K562 (cell line): ENCODE measurements at regions not wholly inside any gene's neighbourhood (a gene's known extent, or its start where the extent isn't known, plus 50 kb on each side); places are given as distances from the start of the nearest gene placed in this dataset.

Experiments
- ATAC-seq: fragments of 200-7000 bp; cut with Tn5 transposase; 3 replicates; pipeline ENCODE4 v1.9.1; 2020; ENCODE audit warnings: moderate library complexity
- BruUV-seq: library from RNA; stranded (reverse); fragments of 400-500 nt; replicated peaks from 2 replicates; lab custom pipeline; 2021; lab: Mats Ljungman, UMichigan
- CTCF ChIA-PET: fragments of 300-600 bp; formaldehyde crosslinking; extraction: SDS; loops from one replicate; lab custom pipeline; 2021; ENCODE audit warnings: low intra/inter-chr PET ratio; lab: Yijun Ruan, JAX
- POLR2A ChIA-PET: fragments of 300-600, 350-650 bp; sonication (Branson Sonifier 250); formaldehyde crosslinking; extraction: SDS; loops from one replicate; lab custom pipeline; 2021; ENCODE audit warnings: antibody characterized with exemption, inconsistent platforms; lab: Yijun Ruan, JAX
- DNase-seq, 4 experiments: peaks; one replicate each; pipeline versions ENCODE4 v3.0.0 to v3.0.0-alpha.2; 2011 to 2018; ENCODE audit warnings: low spot score in 3 of 4, mixed read lengths in 3 of 4; ENCODE audit errors: extremely low read depth in 1 of 4
- FAIRE-seq: peaks from 2 replicates; lab custom pipeline; 2011; peaks lifted over from hg19 to GRCh38; lab: Jason Lieb, UNC
- H2AFZ ChIP-seq: 2 replicates; pipeline ENCODE4 v1.6.0; 2011; ENCODE audit warnings: low read depth, low read length, control low read depth, inconsistent platforms
- H3K27ac ChIP-seq: fragments of 200-600 bp; 3 replicates; pipeline ENCODE4 v1.8.0; 2011; ENCODE audit warnings: low read depth, mild to moderate bottlenecking, control low read depth, inconsistent platforms, low read length, moderate library complexity, mixed read lengths; ENCODE audit errors: extremely low read depth
- H3K27me3 ChIP-seq, 2 experiments: fragments of 300-600 bp in 1 of 2; 2 replicates in 1 of 2; 3 replicates in 1 of 2; pipeline versions ENCODE4 v1.6.0 to v1.8.0; 2011; ENCODE audit warnings: inconsistent platforms in 2 of 2, low read length in 2 of 2, mild to moderate bottlenecking in 1 of 2, mixed read lengths in 1 of 2, moderate library complexity in 1 of 2; ENCODE audit not compliant: control insufficient read depth in 2 of 2, insufficient read depth in 2 of 2
- H3K36me3 ChIP-seq: fragments of 300-600 bp; 3 replicates; pipeline ENCODE4 v1.8.0; 2011; ENCODE audit warnings: mild to moderate bottlenecking, low read length, inconsistent platforms; ENCODE audit not compliant: control insufficient read depth, insufficient read depth
- H3K4me1 ChIP-seq, 2 experiments: fragments of 200-600 bp in 1 of 2; replicated peaks in 1 of 2; 2 replicates in 1 of 2; 3 replicates in 1 of 2; pipeline versions ENCODE4 v1.5.1 to v1.8.0; 2011; ENCODE audit warnings: inconsistent platforms in 2 of 2, low read length in 2 of 2, mild to moderate bottlenecking in 1 of 2, mixed read lengths in 1 of 2, moderate library complexity in 1 of 2; ENCODE audit not compliant: control insufficient read depth in 2 of 2, insufficient read depth in 2 of 2
- H3K4me2 ChIP-seq: 2 replicates; pipeline ENCODE4 v1.6.1; 2011; ENCODE audit warnings: low read length, control low read depth, inconsistent platforms, mixed read lengths; ENCODE audit not compliant: insufficient read depth
- H3K4me3 ChIP-seq: fragments of 200-600 bp; sonication (generic), shearing (Covaris generic); 2 replicates; pipeline ENCODE4 v1.5.1; 2016; ENCODE audit warnings: control low read depth, inconsistent platforms
- H3K79me2 ChIP-seq: fragments of 200-600 bp; 3 replicates; pipeline ENCODE4 v1.8.0; 2011; ENCODE audit warnings: low read length, inconsistent platforms; ENCODE audit not compliant: control insufficient read depth, insufficient read depth
- H3K9ac ChIP-seq, 2 experiments: 2 replicates each; pipeline versions ENCODE4 v1.6.0 to v1.6.1; 2011; ENCODE audit warnings: low read depth in 2 of 2, low read length in 2 of 2, control low read depth in 1 of 2, inconsistent platforms in 1 of 2, mild to moderate bottlenecking in 1 of 2, mixed read lengths in 1 of 2; ENCODE audit not compliant: insufficient read depth in 1 of 2
- H3K9me1 ChIP-seq: one replicate; pipeline ENCODE4 v1.6.0; 2011; ENCODE audit warnings: inconsistent platforms, mild to moderate bottlenecking, low read length, moderate library complexity; ENCODE audit not compliant: control insufficient read depth, insufficient read depth
- H3K9me3 ChIP-seq: replicated peaks from 2 replicates; pipeline ENCODE4 v1.5.1; 2011; ENCODE audit warnings: low read depth, low read length, inconsistent platforms; ENCODE audit not compliant: control insufficient read depth, insufficient read depth
- H4K20me1 ChIP-seq: replicated peaks from 2 replicates; pipeline ENCODE4 v1.6.1; 2011; ENCODE audit warnings: low read length, inconsistent platforms, mixed read lengths; ENCODE audit not compliant: control insufficient read depth, insufficient read depth
- CHD2 ChIP-seq: IDR thresholded peaks from 2 replicates; pipeline ENCODE4 v1.6.1; 2011; ENCODE audit warnings: low read depth, low read length
- ETV1 ChIP-seq: fragments of 450-650 bp; conservative IDR thresholded peaks from 2 replicates; pipeline ENCODE4 v1.6.1; 2016; ENCODE audit warnings: missing genetic modification characterization, control low read depth, low read depth, missing compliant biosample characterization
- MGA ChIP-seq: fragments of 450-650 bp; IDR thresholded peaks from 2 replicates; pipeline ENCODE4 v1.6.1; 2016; ENCODE audit warnings: mild to moderate bottlenecking, moderate library complexity
- RHOXF2B ChIP-seq: fragments of 250-450 bp; sonication (Bioruptor Pico); conservative IDR thresholded peaks from 2 replicates; pipeline ENCODE4 v1.5.1; 2021
- WGBS: fragments of 100-300 bp; shearing (Covaris generic); methylation state at CpG from one replicate; pipeline ENCODE4 v1.1.6; 2016; ENCODE audit warnings: low coverage, mixed read lengths; ENCODE audit not compliant: insufficient coverage; ENCODE audit errors: missing lambda C conversion rate; 5-methylcytosine and 5-hydroxymethylcytosine counted together
- in situ Hi-C: fragments of 300-500 bp; cut with MboI; formaldehyde crosslinking; loops from 4 replicates; pipeline ENCODE4 v1.15.0; 2018; ENCODE audit warnings: inconsistent platforms, mixed read lengths
- intact Hi-C: fragments of 100-400 bp; cut with micrococcal nuclease; formaldehyde crosslinking; loops from 2 replicates; pipeline ENCODE4 v1.14.2; 2022

- H3K4me2 ChIP-seq, result no peak overlapping the region
- CTCF ChIA-PET, result no interaction called here
- TF ChIP-seq RHOXF2B (CRISPR knock-in tag), result no peak
- no peaks in the 10 kb centered on the region for H3K27me3 ChIP-seq
- H2AFZ ChIP-seq, result no peak overlapping the region
- no peaks in the 10 kb centered on the region for H3K4me1 ChIP-seq
- H3K9me1 ChIP-seq, result no peaks in the 10 kb centered on the region
- WGBS, result 0% methylated on average over 3 of the region's 3 CpGs
- H3K79me2 ChIP-seq, result no peaks in the 10 kb centered on the region
- no peaks in the 10 kb centered on the region for H3K9me3 ChIP-seq
- H4K20me1 ChIP-seq, result no peaks in the 10 kb centered on the region
- DNase-seq (no peak), FAIRE-seq (no peak), ATAC-seq (no peak)
- intact Hi-C loops, result no loop called here
- no peak overlapping the region for H3K4me3 ChIP-seq
- in situ Hi-C loops, result no loop called here
- H3K9ac ChIP-seq, result no peak overlapping the region
- POLR2A ChIA-PET, result no interaction called here
- no TSS peak for BruUV-seq
- H3K27ac ChIP-seq, result no peak overlapping the region
- no peaks in the 10 kb centered on the region for H3K36me3 ChIP-seq
Measured at GRCh38 chr14:81673930-81674329, 140.3 kb upstream of the SEL1L start.

GRCh38 chr14:81676395-81676794, 142.7 kb upstream of the SEL1L start:
- intact Hi-C loops (no loop called here), in situ Hi-C loops (no loop called here)
- no peak for TF ChIP-seq ETV1 (tag)
- TF ChIP-seq CHD2, result no peak
- no peak for TF ChIP-seq MGA

More at GRCh38 chr14:81676395-81676794, 142.7 kb upstream of the SEL1L start:
- 0% methylated on average over 2 of the region's 2 CpGs for WGBS
- ChIA-PET CTCF (no interaction called here), POLR2A (no interaction called here)
- H3K4me3 ChIP-seq, result no peak overlapping the region
- FAIRE-seq, result no peak
- H3K79me2 ChIP-seq, result no peaks in the 10 kb centered on the region
- no peaks in the 10 kb centered on the region for H3K9me1 ChIP-seq
- no peak overlapping the region for H2AFZ ChIP-seq
- no peaks in the 10 kb centered on the region for H4K20me1 ChIP-seq
- no peak overlapping the region for H3K9ac ChIP-seq
- no peak for DNase-seq
- no peaks in the 10 kb centered on the region for H3K27me3 ChIP-seq
- H3K27ac ChIP-seq, result no peak overlapping the region
- H3K9me3 ChIP-seq, result no peaks in the 10 kb centered on the region
- no peak for ATAC-seq
- H3K4me1 ChIP-seq, result no peaks in the 10 kb centered on the region
- no TSS peak for BruUV-seq
- no peak overlapping the region for H3K4me2 ChIP-seq
- H3K36me3 ChIP-seq, result no peaks in the 10 kb centered on the region
